T1000 (cell line): ENCODE measurements at regions not wholly inside any gene's neighbourhood (a gene's known extent, or its start where the extent isn't known, plus 50 kb on each side); places are given as distances from the start of the nearest gene placed in this dataset.

ENCODE experiments used
- DNase-seq: peaks from one replicate; lab custom pipeline; 2025; ENCODE audit warnings: mixed read lengths; lab: John Stamatoyannopoulos, UW

DNA sequence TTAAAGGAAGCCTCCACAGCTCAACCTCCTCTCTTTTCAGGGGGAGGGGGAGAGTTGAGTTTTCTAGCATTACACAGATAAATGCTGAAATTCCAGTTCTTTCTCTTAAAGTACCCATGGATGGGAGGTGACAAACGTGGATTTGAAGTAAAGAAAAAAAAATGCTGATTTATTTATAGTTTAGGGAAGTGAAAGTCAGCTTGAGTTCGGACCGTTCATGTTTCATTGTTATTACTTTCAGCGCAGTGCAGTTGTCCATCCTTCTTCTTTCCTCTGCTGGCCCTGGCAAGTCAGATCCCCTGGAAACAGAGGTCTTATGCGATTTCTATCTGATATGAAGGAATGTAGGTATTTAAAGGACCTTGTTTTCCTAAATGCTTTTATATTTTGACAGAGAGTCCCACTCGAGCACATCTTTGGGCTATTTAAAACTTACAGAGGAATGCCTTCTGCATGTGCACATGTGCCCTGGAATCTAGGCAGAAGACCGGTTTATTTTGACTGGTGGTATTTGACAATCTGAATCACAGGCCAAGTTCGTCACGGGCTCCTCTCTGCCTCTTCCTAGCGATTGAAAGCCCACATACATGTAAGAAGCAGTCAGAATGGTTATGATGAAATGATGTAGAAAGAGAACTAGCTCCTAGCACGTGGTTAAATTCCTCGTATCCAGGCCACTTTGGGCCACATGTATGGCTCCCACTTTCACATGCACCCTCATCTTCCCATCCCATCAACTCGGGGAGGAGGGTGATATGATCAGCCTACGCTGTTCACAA lies 385.2 kb upstream of the KLF4 start:
- no peak for DNase-seq

DNA sequence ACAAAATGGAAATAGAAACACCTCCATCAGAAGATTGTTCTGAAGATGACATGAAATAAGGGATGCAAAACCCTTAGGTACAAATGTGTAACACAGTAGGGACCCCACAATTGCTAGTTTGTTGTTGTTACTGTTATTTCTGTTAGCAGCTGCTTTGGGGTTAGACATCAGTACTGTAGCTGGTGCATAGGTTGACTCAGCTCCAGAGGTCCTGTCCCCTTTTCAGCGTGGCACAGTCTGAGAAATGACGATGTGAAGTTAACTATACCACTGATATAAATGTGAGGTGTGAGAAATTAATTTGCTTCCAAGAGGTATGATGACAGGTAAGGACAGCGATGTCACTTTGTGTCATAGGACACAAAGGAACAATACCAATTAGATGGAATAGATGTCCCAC lies 384.6 kb upstream of the KLF4 start:
- DNase-seq = no peak

DNA sequence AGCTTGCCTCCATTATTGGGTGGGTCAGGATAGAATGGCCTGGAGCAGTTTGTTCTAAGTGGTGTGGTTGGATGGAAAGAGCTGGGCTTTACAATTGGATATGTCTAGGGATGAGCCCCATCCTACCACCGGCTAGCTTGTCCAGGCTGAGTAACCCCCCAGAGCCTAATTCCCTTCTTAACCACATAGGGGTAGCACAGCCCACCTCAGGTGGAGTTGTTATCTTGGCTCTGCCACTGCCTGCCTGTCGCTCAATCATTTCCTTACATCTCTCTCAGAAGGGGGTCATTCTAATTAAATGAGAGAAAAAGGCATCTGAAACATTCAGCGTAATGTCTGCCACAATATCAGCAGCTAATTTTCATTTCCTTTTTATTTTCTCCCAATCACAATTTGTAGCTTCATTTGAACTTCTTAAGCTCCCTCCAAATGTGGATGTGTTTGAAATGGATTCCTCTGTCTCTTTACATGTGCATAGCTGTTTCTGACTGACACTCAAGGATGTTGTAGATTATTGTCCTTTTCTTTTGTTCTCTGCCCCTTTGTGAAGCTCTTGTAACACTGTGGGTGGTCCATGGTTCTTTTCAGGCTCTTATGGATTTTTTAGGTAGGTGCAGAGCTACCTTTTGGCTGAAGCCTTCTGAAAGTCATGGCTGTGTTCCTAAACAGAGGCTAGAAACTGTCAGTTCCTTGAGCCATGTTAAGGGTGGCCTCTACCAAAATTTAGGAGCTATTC lies 383.1 kb upstream of the KLF4 start:
- no peak for DNase-seq

DNA sequence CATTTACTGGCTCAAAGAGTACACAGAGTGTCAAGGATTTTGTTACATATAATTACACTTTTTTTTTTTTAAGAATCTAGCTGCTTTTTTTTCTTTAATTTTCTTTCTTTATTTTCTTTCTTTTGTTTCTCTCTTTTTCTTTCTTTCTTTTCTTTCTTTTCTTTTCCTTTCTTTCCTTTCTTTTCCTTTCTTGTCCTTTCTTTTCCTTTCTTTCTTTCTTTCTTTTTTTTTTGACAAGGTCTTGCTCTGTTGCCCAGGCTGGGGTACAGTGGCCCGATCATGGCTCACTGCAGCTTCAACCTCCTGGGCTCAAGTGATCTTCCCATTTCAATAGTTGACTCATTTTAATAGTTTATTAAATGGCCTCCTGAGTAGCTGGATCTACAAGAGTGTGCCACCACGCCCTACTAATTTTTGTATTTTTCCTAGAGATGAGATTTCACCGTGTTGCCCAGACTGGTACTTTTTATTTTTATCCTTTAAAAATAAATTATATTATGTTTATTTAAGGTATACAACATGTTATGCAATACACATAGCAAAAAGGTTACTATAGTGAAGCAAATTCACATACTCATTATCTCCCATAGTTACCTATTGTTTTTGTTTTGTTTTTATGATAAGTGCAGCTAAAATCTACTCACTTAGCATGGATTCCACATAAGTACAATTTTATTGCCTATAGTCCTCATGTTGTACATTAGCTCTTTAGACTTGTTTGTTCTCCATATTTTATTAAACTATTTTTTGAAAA lies 381.5 kb upstream of the KLF4 start:
- no peak for DNase-seq

DNA sequence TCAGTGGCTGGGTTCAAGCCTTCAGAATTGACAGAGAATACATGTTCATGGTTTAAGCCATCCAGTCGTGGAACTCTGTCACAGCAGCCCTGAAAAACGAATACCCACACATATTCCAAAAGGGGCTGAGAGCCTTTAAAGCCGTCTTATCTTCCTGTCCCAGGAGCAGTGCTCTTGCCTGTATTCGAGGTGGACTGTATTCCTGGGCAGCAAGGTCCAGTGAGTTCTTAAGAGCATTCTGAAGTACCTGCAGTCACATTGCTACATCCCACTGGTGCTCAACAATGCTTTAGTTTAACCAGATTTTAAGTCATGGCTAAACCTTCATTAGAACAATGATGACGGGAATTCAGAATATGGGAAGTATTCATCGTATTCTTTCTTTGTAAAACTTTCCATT lies 380.7 kb upstream of the KLF4 start:
- no peak for DNase-seq

DNA sequence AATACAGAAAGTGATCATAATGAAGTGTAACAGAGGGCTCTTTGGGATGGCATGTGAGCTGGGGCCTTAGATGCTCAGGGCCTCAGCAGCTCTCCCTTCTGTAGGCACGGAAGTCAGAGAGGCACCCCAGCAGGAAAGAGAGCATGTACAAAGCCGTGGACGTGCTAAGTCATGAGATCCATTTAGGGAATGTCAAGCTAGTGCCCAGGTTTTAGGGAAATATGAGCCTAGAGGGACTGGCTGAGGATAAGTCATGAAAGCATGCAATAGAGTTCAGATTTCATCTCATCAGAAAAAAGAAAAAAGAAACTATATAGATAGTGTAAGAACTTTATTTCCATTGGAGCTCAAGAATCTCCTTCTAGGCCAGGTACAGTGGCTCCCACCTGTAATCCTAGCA lies 379.5 kb upstream of the KLF4 start:
- DNase-seq = no peak

DNA sequence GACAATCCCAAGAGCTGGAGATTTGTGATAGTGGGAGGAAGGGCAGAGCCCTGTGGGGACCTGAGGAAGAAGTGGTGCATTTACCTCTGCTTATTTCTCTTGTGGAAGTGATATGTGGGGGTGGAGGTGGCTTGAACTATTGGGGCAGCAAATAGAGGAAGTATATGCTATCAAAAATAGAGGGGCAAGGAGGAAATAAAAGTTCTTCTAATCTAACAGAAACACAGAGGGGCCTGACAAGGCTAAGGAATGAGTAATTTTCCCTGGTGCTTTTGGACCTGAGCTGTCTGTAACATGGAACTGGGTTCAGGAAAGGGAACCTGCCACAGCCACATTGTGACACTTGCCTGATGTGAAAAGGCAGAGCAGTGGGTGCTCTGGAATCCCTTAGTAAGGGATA lies 378.6 kb upstream of the KLF4 start:
- no peak for DNase-seq

DNA sequence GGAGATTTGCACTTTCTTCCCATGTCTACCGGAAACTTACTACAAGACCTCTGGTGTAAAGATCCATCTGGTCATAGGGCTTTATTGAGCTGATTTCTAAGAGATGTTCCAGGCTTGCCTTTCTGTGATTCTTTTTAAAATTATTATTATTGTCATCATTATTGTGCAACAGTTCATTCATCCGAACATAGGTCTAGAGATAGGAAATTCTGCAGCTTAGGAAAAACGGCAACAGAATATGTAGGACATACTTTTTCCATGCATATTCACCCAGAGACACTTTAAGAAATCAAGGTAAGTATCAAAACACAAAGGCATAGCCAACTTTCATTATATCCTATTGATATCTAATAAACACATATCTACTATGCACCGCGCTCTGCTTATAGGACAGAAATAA lies 378.2 kb upstream of the KLF4 start:
- no peak for DNase-seq

DNA sequence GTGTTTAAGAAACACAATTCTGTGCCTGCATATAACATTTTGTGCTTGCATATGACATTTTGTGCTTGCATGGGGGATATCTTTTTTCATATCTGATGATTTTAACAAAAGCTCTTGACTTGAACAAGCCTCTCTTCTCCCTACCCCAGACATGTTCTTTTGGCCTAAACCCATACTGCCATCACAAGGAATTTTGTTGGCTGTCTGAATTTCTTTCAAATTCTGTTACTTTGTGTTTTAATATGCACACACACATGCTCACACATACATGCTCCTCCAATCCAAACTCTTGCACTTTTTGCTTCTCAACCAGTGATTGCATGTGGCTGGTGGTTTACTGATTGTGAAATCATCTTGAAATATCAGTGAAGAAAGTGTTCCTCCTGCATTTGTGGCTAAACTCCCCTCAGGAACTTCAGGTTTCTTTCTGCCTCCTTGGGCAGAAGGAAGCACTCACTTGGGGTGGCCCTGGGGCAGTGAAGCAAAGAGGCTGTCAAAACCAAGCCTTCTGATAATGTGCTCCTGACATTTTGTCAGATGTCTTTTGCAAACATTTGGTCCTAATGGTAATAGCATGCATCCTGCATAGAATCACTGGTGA lies 377.2 kb upstream of the KLF4 start:
- DNase-seq = no peak

DNA sequence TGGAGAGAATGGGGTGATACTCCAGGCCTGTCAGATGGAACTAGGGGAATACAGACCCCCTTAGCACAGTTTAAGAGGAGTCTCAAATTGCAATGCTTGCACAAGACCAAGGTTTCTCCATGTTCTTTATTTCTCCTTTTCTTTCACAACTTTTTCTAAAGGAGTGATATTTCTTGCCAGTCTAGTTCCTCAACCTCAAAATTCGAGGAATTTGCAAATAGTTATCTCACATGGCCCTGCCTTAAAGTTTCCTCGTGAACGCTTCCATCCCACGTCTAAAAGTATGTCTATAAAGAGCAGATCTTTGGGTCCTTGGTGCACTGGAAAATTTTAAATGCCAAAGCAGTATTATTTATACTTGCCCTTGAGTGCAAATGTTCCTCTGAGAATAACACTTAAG lies 373.8 kb upstream of the KLF4 start:
- no peak for DNase-seq

DNA sequence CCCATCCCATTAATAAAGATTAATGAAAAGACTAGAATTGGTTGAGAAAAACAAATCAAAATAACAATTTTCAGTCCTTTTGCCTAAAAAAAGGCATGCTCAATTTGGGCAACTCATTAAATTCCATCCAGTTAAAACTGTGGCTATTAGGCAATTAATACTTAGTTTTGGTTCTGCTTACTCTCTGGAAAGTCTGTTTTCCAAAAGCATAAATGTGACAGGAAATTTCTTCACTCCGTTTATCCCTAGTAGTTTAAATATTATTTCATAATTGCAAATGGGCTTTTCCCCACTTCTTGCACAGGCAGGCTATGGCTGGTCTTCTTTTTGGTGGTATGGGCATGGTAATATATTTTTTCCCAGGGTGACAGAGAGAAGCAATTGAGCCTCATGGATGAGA lies 373.3 kb upstream of the KLF4 start:
- no peak for DNase-seq

DNA sequence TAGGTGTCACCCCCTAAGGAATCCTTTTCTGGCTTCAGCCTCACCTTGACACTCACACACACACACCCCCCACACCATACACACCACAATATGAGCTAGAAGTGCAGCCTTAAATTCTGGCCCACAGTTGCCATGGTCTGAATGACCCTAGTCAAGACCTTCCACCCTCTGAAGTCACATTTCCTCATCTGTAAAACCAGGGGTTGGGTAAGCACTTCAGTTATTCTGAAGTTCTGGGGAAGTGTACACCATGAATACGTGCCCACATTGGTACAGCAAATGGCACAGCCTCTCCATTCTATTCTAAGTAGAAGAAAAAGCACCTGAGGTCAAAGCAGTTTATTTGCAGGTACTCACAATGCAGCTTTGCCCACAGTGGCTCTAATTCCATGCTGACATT lies 372.8 kb upstream of the KLF4 start:
- no peak for DNase-seq

DNA sequence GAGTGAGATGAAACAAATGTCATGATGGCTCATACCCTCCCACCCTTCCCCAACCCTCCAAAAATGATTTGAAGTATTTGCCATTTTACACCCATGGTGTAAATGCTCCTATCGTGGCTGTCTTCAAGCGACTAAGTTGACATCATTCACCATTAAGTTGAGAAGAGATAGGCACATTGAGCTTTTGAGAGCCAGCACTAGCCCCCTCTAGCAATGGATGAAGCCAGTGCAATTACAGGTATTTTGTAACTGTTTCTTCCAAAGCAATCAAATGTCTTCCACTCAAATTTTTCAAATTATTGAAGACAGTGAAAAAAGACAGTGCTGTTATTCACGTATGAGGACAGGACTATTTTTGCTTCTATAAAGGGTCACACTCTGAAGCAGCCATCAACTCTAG lies 371.5 kb upstream of the KLF4 start:
- DNase-seq = no peak

DNA sequence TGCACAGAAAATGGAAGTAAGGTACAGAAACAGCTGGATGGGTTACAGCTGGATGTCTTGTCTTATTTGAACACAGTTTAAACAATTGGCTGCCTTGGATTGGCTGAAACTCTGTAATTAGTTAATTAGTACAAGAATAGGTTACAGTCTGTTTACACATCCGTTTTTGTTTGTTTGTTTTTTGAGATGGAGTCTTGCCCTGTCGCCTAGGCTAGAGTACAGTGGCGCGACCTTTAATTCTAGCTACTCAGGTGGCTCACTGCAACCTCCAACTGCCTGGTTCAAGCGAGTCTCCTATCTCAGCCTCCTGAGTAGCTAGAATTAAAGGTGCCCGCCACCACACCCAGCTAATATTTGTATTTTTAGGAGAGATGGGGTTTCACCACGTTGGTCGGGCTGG lies 368.7 kb upstream of the KLF4 start:
- no peak for DNase-seq

DNA sequence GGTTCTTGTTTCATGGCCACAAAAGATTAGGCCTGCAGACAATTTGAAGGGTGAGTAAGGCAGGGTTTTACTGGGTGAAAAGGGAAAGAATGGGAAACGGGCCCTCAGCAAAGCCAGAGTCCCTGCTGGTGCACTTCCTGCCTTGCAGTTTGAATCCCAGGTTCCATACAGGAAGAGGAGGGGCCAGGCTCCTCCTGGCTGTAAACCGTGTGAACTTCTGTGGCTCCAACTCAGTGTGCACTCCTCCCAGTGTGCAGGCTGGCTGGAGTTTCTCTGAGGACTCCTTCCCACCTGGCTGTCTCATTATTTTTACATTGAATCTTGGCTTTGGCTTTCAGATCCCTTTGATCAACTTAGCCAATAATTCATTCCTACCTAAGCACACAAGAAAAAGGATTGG lies 367.1 kb upstream of the KLF4 start:
- no peak for DNase-seq

DNA sequence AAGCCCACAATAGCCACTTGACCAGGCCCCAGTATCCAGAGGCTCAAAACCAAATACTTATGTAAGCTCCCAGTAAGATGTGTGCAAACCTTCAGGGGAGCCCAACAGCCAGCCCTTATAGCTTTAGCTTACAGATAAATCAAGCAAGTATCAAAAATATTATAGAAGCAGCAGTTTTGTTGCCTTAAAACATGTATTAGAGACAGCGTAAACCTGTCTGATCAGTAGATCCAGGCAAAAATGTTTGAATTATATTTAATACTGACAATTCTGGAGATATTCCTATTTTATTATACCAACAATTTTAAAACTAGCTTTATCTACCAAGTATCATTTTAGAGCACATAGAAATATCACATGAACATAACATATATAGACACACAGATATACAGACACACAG lies 365.6 kb upstream of the KLF4 start:
- DNase-seq = no peak

DNA sequence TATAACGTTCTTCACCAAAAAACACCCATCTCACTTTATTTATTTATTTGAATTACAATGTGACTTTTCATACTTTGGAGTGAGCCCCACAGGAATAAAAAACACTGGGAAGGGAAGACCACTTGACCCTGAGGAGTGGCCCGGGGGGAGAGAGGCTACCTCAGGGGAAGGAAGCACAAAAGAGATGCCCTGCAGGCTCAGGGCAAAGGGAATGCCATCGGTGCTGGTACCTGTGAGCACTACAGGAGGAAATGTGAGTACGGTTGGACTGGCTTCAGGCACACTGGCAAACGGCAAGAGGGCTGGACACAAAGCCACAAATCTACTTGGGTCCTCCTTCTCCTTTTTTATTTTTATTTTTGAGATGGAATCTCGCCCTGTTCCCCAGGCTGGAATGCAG lies 363.9 kb upstream of the KLF4 start:
- DNase-seq = no peak

DNA sequence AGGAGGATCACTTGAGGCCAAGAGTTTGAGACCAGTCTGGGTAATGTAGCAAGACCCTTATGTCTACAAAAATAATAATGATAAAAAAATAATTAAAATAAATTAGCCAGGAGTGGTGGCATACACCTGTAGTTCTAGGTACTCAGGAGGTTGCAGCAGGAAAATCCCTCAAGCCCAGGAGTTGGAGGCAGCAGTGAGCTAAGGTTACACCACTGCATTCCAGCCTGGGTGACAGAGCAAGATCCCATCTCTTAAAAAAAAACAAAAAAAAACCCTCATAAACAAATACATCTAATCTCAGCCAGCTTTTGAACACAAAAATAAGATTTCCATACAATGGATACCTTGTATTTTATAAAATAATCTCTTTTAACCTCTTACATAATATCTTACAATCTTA lies 363.3 kb upstream of the KLF4 start:
- no peak for DNase-seq

DNA sequence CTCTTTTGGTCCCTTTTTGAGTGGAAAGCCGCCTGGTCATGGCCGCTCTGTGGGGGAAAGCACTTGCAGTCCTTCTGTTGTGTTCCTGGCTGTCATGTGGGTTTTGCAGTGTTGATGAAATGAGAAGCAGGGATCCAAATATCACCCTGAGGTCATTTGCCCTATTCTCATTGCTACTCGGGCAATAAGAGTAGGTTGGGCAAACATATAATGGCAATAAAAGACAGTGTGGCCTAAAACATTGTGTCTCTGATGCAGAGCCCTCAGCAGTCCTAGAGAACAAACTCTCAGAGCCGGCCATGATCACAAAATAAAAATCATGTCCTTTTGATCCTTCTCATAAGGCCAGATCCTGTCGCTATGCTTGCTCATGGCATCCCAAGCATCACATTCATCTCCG lies 361.1 kb upstream of the KLF4 start:
- DNase-seq = no peak

DNA sequence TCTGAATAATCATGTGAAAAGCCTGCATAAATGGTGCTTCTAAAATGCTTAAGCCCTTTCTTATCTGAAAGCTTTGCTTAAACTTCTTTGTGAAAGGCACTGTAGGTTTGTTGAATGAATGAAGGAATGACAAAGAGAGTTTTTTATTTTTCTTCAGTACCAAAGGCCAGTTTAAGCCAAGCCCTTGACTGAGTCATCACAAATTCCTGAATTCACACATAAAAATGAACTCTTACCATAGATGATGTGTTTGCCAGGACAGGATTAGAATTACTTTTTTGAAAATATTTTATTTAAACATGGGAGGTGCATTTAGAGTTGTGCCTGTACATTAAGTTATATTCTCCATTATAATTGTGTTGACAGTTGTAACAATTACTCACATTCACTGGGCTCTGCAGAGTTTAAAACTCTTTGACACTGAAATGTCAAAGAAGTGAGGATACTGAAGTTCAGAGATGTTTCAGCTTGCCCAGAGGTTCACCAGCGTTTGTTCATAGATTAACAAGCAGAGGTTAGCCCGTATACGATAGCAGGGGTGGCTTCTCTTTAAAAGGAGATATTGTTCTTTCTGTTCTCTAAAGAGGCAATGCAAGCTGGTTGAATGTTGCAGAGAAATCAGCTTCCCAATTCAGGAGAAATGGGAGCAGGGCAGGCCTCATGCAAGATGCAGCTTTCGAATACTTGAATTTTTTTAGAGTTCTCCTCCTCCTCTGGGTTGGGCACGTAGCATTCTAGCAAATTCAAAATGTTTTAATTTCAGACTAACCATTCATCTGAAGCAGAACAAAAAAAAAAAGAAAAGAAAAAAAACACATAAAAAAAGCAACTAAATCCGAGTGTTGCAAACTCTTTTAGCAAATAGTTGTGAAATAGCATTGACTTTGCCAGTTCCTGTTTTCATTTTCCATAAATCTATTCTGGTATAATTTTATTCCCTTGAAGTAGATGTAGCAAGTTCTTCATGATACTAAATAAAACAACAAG lies 358.7 kb upstream of the KLF4 start:
- no peak for DNase-seq

DNA sequence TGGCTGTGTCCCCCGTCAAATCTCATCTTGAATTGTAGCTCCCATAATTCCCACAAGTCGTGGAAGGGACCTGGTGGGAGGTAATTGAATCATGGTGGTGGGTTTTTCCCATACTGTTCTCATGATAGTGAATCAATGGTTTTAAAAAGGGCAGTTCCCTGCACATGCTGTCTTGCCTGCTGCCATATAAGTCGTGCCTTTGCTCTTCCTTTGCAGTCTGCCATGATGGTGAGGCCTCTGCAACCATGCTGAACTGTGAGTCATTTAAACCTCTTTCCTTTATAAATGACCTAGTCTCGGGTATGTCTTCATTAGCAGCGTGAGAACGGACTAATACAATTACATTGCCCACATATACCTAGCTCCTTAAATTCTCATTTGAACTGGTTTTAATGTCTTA lies 353.0 kb upstream of the KLF4 start:
- DNase-seq = no peak

DNA sequence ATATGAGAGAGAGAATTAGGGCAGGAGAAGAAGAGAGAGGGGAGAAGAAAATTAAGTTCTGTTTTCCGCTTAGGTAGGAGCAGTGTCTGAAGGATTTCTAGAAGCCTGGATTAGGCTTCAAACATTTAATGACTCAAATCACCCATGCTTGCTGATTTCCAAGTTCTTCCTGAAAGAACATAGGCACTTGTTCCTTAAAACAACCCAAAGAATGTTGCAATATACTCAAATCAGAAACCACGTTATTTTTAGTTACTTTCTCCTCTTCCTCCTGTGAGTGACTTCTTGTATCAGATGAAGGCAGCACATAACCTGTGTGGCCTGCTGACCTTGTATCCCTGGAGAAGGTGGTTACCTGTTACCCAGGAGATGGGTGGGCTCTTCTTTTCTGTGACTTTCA lies 351.5 kb upstream of the KLF4 start:
- DNase-seq = no peak
